ENCODE measurements at regions not wholly inside any gene's neighbourhood (a gene's known extent, or its start where the extent isn't known, plus 50 kb on each side); places are given as distances from the start of the nearest gene placed in this dataset.
"Not testable (repeated sequence)": the region's sequence is repeated elsewhere in the genome, so short reads cannot be mapped to it uniquely, and the experiment has no call there.

- no peak for DNase-seq
Observed at GRCh38 chr2:185526161-185526560, 212.4 kb upstream of the FSIP2 start.

- no peak for DNase-seq
Observed at GRCh38 chr2:185531721-185532120, 206.9 kb upstream of the FSIP2 start.

DNA sequence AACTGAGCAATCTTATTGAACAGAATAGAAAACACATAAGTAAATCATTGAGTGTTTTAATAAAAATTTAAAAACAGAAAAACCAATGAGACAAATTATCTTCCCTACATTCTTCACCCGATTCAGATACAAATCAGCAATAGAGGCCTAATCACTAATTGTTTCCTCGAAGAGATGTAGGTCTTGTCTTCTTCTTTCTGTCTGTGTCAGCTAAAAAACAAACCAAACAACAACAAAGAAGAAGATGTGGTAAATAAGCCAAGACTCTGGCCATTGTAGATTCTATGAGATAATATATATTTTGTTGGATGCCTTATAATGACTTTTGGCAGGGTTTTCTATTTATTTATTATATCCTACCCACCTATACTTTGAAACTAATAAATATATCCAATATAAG is 200.9 kb upstream of the FSIP2 start:
- no peak for DNase-seq

GRCh38 chr2:185567196-185567595 is 171.4 kb upstream of the FSIP2 start:
- DNase-seq = no peak

- no peak for DNase-seq
Observed at GRCh38 chr2:185567940-185568339, 170.7 kb upstream of the FSIP2 start.

- DNase-seq = no peak
Observed at GRCh38 chr2:185578322-185578721, 160.3 kb upstream of the FSIP2 start.

DNA sequence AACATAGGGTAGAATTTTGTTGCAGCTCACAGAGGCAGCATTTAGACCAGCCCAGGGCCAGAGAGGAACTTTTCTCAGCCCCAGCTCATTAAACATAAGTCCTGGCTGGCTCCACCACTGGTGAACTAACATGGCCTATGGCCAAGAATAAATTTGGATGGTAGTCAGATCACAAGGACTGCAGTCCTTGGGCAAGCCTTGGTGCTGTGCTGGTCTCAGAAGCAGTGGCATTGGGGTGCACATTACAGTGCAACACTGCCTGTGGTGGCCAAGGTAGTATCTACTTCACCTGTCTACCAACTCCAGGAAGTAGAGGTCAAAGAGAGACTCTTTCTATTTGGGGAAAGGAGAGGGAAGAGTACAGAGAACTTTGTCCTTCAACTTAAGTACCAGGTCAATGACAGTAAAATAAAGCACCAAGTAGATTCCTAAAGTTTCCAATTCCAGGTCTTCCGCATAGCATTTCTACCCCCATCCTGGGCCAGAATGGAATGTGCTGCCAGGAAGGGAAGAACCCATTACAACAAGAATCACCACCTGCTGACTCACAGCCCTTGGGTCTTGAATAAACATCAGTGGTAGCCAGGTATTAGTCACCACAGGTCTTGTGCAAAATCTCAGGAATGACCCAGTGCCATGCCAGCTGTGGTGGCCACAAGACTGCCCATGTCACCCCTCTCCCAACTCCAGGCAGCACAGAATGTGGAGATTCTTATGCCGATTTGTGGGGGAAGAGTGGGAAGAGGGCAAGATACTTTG is 155.4 kb upstream of the FSIP2 start:
- DNase-seq = no peak

- not testable (repeated sequence) for DNase-seq
Observed at GRCh38 chr2:185585165-185585564, 153.4 kb upstream of the FSIP2 start.

DNA sequence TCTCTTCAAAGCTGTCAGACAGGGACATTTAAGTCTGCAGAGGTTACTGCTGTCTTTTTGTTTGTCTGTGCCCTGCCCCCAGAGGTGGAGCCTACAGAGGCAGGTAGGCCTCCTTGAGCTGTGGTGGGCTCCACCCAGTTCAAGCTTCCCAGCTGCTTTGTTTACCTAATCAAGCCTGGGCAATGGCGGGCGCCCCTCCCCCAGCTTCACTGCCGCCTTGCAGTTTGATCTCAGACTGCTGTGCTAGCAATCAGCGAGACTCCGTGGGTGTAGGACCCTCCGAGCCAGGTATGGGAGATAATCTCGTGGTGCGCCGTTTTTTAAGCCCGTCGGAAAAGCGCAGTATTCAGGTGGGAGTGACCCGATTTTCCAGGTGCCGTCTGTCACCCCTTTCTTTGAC is 147.3 kb upstream of the FSIP2 start:
- DNase-seq = not testable (repeated sequence)

- no peak for DNase-seq
Observed at GRCh38 chr2:185607945-185608344, 130.7 kb upstream of the FSIP2 start.

GRCh38 chr2:185608799-185609198 is 129.8 kb upstream of the FSIP2 start:
- no peak for DNase-seq

DNA sequence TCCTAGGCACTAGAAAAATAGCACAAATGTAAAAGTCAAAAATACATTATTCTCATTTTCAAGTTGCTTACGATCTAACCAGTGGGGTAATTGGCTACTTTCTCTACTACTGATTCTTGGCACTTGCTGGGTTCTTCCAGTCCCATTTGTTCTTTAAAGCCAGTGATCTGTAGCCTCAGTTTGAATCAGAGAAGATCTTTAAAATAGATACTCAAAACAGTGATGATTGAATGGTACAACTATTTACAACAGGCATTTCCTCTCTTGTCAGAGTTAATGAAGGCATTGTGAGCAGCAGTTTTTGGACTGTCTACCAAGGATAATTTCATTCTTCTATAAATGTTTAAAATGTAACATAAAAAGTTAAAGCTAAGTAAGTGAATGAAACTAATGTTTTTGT is 128.3 kb upstream of the FSIP2 start:
- no peak for DNase-seq

DNA sequence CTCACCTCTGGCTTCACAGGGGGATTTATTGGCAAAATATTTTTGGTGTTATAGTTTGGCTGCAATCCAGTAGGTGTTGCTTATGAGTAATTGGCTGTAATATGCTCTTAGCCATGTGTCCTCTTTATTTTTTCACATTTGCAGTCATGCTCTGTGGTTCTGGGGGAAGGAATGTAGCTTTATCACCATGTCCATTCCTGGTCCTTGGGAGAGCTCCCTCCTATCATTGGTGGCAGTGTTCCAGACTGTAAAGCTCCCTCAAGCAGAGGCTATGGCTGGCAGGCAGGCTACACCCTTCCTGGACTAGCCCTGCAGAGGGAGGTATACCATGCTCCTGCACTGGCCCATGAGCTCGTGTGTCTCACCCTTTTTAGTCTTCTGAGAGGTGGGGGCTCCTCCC is 120.0 kb upstream of the FSIP2 start:
- no peak for DNase-seq

DNA sequence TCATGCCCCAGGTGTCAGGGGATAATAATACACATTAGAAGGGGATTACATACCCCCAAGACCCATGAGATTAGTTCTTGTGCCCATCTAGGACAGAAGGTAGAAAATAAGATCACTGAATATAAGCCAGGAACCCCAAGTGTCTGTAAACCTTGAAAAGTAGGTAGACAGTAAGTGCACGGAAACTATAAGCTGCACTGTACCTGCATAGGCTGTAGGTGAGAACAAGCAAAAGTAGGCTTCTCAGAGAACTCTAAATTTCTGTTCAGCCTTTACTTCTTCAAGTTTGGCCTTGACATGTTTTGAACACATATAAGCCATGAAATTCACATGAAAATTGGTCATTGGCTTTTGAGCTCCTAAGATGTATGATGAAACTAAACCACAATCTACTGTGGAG is 113.0 kb upstream of the FSIP2 start:
- no peak for DNase-seq

DNA sequence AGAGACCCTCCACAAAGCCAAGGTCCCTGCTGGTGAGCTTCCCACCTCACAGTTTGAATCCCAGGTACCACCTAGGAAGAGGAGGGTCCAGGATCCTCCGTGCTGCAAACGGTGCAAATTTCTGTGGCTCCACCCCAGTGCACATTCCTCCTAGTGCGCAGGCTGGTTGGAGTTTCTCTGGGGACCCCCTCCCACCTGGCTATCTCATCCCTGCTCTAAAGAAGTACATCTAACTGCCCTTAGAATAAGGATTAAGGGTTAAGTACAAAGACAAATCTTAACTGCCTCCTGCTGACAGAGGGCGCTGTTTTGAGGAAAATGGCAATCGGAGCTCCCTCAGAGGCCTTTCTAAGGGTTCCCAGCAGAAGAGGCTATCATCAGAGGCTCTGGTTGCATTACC is 109.6 kb upstream of the FSIP2 start:
- DNase-seq = no peak

DNA sequence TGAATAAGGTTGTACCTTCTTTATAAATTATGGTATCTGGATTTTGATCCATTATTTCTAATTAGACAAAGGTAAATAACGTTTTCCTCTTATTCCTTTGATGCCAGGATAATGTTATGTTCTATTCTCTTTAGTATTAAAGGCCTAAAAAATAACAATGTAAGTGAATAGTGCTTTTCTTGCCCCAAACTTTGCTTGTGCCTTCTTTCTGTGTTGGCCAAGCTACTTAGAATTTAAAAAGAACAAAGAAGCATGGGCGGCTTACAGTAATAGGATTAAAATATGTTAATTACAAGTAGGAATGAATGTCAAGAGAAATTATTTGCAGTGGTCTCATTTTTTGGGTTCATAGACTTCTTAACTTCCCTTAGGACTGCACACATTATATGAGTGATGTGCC is 105.0 kb upstream of the FSIP2 start:
- DNase-seq = no peak

GRCh38 chr2:185638771-185639170 is 99.8 kb upstream of the FSIP2 start:
- DNase-seq = no peak

DNA sequence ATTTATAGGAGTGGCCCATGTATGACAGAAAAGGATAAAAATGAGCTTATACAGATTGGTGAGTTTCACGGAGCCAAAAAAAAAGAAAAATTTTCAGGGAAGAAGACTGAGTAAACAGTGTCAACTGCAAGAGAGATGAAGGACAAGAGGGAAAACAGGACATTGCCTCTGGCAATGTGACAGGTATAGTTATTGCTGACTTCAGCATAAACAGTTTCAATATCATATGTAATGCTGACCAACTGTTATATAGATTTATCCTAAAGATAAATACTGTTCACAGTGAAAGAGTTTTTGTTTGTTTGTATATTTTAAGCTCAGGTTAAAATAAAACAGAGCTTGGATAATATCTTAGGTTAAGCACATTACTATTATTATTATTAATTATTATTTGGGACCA is 98.0 kb upstream of the FSIP2 start:
- DNase-seq = no peak

DNA sequence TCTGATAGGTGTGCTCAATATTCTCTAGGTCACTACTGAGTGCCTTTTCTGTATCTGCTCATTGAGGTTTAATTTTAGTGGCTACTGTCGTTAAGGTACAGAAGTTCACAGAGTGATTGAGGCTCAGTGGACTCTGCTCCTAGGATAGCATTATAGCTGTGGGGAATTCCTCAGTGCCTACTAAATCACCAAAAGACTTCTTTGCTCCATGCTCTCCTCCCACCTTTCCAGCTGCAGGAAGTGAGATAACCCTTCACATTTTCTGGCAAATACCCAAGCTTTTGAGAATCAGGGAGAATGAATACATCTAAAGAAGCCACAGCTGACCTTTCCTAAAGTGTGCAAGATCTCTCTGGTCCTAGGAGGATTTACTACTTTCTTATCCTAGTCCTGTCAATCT is 95.2 kb upstream of the FSIP2 start:
- DNase-seq = no peak

- DNase-seq = no peak
Observed at GRCh38 chr2:185644828-185645227, 93.8 kb upstream of the FSIP2 start.

- DNase-seq = no peak
Observed at GRCh38 chr2:185645529-185645928, 93.1 kb upstream of the FSIP2 start.

DNA sequence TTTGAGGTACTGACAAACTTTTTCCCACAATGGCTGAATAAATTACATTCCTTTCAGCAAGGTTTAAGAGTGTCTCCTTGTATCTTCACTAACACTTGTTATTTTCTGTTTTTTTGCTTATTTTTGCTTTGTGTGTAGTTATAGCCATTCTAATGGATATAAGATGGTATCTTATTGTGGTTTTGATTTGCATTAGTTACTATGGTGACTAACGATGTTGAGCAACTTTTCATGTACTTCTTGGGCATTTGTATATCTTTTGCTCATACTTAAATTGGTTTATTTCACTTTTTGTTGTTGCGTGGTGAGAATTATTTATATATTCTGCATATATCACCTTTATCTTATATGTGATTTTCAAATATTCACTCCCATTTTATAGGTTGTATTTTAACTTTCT is 79.9 kb upstream of the FSIP2 start:
- no peak for DNase-seq

DNA sequence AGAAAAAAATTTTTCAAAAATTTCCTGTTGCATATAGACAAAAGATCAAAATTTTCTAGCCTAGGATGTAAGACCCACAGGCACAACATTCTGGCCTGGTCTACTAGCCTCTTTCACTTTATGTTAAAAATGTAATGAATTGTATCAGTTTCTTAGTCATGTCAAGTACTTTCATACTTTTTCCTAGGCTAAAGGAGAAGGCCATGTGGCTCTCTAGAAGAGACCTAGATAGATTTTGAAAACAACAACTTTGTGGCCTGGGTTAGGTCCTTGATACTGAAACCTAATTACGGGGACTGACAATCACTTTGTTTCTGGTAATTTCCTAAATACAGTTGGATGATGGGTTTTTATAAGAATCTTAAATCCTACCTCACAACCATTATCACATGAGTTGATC is 74.8 kb upstream of the FSIP2 start:
- no peak for DNase-seq

- no peak for DNase-seq
Observed at GRCh38 chr2:185664384-185664783, 74.2 kb upstream of the FSIP2 start.

DNA sequence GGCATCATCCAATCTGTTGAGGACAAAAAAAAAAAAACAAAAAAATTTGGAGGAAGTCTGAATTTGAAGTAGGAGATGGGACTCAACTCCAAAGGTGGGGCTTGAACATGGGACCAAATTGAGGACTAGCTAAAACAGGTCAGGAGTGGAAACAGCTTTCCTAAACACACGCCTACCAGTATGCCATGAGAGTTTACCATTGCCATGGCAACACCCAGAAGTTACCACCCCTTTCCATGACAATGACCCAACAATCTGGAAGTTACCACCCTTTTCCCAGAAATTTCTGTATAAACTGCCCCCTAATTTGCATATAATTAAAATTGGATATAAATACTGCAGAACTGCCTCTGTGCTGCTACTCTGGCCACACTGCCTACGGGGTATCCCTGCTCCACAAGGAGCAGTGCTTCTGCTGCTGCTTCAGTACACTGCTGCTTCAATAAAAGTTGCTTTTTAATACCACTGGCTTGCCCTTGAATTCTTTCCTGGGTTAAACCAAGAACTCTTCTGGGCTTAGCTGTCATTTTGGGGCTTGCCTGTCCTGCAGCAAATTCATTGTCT is 73.3 kb upstream of the FSIP2 start:
- no peak for DNase-seq
